ENCODE measurements at regions not wholly inside any gene's neighbourhood (a gene's known extent, or its start where the extent isn't known, plus 50 kb on each side); places are given as distances from the start of the nearest gene placed in this dataset.

DNA sequence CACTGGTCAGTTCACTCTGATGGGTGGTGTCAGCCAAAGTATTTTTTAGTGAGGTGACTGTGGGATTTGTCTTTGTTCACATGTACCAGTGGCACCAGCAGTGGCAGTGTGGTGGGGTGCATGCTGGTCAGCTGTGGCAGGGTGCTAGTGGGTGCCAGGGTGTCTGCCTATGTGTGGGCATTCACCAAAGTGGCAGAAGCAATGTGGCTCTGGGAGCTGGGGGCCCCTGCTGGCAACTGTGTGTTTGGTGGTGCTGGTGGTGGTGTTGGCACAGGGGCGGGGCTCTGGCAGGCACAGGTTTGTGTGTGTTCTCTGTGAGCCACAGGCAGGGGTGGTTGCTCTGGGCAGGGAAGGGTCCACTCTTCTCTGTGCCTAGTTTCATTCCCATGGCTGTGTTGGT is 161.5 kb downstream of the CENPF start:
- TF ChIP-seq, protein P1, sequence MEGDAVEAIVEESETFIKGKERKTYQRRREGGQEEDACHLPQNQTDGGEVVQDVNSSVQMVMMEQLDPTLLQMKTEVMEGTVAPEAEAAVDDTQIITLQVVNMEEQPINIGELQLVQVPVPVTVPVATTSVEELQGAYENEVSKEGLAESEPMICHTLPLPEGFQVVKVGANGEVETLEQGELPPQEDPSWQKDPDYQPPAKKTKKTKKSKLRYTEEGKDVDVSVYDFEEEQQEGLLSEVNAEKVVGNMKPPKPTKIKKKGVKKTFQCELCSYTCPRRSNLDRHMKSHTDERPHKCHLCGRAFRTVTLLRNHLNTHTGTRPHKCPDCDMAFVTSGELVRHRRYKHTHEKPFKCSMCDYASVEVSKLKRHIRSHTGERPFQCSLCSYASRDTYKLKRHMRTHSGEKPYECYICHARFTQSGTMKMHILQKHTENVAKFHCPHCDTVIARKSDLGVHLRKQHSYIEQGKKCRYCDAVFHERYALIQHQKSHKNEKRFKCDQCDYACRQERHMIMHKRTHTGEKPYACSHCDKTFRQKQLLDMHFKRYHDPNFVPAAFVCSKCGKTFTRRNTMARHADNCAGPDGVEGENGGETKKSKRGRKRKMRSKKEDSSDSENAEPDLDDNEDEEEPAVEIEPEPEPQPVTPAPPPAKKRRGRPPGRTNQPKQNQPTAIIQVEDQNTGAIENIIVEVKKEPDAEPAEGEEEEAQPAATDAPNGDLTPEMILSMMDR (conservative IDR thresholded peaks at IDR 0.05; ENCODE audit: low read length) = no peak
- TF ChIP-seq EZH2phosphoT487 (IDR thresholded peaks at IDR 0.05; ENCODE audit: borderline replicate concordance) = no peak
